ENCODE measurements at regions not wholly inside any gene's neighbourhood (a gene's known extent, or its start where the extent isn't known, plus 50 kb on each side); places are given as distances from the start of the nearest gene placed in this dataset.

DNA sequence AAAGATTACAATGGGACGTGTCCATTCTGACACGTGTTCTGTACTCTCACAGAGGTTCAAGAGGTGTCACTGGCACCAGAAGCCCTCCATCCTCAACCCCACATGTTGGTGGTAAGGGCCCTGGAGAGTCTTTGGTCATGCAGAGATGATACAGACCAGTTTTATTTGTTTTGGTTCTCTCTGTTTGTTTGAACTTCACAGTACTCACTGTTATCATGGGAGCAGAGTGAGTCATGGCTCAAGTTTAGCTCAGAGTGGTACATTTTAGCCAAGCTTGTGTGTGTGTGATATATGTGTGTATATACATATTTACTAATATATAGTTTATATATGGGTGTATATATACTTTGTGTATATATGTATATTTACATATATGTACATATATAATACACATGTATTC lies 935.6 kb downstream of the GRID1 start:
- ChIA-PET POLR2A (no interaction called here), CTCF (no interaction called here)
- DNase-seq (ENCODE audit: extremely low spot score), result no peak
- TF ChIP-seq, protein P1, sequence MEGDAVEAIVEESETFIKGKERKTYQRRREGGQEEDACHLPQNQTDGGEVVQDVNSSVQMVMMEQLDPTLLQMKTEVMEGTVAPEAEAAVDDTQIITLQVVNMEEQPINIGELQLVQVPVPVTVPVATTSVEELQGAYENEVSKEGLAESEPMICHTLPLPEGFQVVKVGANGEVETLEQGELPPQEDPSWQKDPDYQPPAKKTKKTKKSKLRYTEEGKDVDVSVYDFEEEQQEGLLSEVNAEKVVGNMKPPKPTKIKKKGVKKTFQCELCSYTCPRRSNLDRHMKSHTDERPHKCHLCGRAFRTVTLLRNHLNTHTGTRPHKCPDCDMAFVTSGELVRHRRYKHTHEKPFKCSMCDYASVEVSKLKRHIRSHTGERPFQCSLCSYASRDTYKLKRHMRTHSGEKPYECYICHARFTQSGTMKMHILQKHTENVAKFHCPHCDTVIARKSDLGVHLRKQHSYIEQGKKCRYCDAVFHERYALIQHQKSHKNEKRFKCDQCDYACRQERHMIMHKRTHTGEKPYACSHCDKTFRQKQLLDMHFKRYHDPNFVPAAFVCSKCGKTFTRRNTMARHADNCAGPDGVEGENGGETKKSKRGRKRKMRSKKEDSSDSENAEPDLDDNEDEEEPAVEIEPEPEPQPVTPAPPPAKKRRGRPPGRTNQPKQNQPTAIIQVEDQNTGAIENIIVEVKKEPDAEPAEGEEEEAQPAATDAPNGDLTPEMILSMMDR (IDR thresholded peaks at IDR 0.05; ENCODE audit: control extremely low read depth, extremely low read depth, low read depth, missing control alignments), result no peak

DNA sequence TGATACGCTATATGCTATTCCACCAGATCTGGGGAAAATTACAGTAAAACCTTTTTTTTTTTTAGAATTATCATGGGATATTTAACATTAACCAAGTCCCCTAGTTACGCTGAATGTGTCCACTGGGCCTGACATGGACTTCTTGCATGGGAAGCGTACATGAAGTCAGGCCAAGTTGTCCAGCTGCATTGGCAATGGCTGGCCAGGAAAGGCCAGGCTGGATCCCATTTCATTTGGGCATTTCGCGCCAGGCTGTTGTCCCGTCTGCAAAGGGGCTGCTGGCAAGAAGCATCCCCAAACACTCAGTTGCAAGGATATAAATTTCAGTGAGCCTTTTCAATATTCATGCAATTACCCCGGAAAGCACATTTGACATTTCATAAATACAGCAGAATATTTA lies 933.3 kb downstream of the GRID1 start:
- TF ChIP-seq, protein P1 (IDR thresholded peaks at IDR 0.05; ENCODE audit: control extremely low read depth, extremely low read depth, low read depth, missing control alignments), result no peak

GRCh38 chr10:85444868-85445267 lies 921.7 kb downstream of the GRID1 start:
- TF ChIP-seq, protein P1 (IDR thresholded peaks at IDR 0.05; ENCODE audit: control extremely low read depth, extremely low read depth, low read depth, missing control alignments), result no peak
- ChIA-PET CTCF (no interaction called here), POLR2A (no interaction called here)
- DNase-seq (ENCODE audit: extremely low spot score), result no peak

More for the DNA sequence above, 933.3 kb downstream of the GRID1 start:
- DNase-seq (ENCODE audit: extremely low spot score), result no peak
- ChIA-PET CTCF (no interaction called here), POLR2A (no interaction called here)

- ChIA-PET CTCF (no interaction called here), POLR2A (no interaction called here)
- TF ChIP-seq, protein P1 (IDR thresholded peaks at IDR 0.05; ENCODE audit: control extremely low read depth, extremely low read depth, low read depth, missing control alignments), result no peak
- DNase-seq (ENCODE audit: extremely low spot score), result no peak
These were observed 920.9 kb downstream of the GRID1 start for GRCh38 chr10:85445702-85446101.

DNA sequence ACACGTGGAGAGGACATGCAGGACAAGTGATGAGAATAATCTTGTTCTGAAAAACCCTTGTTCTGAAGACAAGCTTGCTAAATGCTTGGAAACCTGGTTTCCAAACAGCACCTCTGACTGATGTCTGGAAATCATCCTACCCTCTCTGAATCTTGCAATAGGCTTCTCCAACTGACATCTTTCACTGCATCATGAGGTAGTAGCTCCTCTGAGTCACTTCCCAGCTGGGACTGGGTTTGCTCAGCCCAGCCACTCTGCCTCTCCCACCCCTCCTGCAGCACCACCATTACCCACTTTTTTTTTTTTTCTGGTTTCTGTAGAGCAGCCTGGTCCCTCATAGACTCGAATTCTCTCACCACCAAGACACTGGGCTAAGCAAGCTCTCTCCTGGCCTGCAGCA lies 919.8 kb downstream of the GRID1 start:
- TF ChIP-seq, protein P1 (IDR thresholded peaks at IDR 0.05; ENCODE audit: control extremely low read depth, extremely low read depth, low read depth, missing control alignments), result no peak
- DNase-seq (ENCODE audit: extremely low spot score), result no peak
- CTCF ChIA-PET, result interaction anchor here (1.3 kb wide), 2 partner anchors 13 to 59 kb away, joined by 3 read pairs; no protein-coding TSS in a partner anchor
- POLR2A ChIA-PET, result no interaction called here

DNA sequence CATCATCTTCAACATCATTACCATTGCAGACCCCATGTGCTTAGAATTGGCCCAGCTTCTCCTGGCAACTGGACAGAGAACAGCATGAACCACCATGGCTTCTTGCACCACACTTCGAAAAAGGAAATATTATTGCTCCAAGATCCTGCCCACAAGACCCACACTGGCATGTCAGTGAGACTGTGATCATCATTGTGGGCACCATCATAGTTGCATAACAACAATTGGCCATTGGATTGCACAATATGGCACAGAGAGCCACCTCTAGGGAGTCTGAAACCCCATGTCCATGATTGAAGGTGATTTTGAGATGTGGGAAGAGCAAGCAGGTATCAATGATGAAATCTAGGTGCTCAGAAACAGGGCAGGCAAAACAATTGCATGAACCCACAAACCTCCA lies 918.9 kb downstream of the GRID1 start:
- CTCF ChIA-PET, result interaction anchor here (1.3 kb wide), 1 partner anchor 58 kb away, joined by 3 read pairs; no protein-coding TSS in a partner anchor

More for the DNA sequence above, 918.9 kb downstream of the GRID1 start:
- DNase-seq (ENCODE audit: extremely low spot score), result no peak
- TF ChIP-seq, protein P1 (IDR thresholded peaks at IDR 0.05; ENCODE audit: control extremely low read depth, extremely low read depth, low read depth, missing control alignments), result no peak
- POLR2A ChIA-PET, result no interaction called here

All from GM10248 (cell line).